ENCODE measurements at regions not wholly inside any gene's neighbourhood (a gene's known extent, or its start where the extent isn't known, plus 50 kb on each side); places are given as distances from the start of the nearest gene placed in this dataset.

- FAIRE-seq: no peak
Measured at GRCh38 chr1:70895531-70895930, 152.1 kb downstream of the PTGER3 start.

DNA sequence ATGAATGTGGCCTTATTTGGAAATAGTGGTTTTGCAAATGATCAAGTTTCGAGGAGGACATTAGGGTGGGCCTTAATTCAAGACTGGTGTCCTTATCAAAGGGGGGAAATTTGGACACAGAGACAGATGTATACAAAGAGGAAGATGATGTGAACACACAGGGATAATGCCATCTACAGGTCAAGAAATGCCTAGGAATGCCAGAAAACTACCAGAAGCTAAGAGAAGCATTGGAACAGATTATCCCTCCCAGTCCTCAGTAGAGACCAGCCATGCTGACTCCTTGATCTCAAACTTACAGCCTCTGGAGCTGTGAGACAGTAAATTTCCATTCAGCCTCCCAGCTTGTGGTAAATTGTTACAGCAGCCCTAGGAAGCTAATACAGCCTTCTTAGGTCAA is 151.4 kb downstream of the PTGER3 start:
- no peak for FAIRE-seq

GRCh38 chr1:70897273-70897672 is 150.3 kb downstream of the PTGER3 start:
- FAIRE-seq: no peak

GRCh38 chr1:70899735-70900134 is 147.9 kb downstream of the PTGER3 start:
- FAIRE-seq: no peak

DNA sequence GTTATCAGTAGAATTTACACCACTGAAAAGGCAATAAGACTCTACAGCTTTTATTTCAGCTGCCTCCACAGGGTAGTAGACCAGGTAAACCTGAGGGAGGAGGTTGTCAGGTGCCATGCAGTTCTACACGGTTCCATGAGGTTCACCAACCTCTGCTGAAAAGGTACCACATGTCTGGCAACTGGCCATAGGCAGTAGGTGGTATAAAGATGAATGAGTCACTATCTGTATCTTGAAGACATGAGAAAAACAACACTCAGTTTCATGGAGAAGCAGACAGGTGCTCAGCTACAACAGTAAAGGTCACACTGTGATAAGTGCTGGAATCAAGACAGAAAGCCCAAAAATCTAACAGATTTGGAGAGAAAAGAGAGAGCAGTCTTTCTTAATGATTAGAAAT is 145.4 kb downstream of the PTGER3 start:
- FAIRE-seq: no peak

DNA sequence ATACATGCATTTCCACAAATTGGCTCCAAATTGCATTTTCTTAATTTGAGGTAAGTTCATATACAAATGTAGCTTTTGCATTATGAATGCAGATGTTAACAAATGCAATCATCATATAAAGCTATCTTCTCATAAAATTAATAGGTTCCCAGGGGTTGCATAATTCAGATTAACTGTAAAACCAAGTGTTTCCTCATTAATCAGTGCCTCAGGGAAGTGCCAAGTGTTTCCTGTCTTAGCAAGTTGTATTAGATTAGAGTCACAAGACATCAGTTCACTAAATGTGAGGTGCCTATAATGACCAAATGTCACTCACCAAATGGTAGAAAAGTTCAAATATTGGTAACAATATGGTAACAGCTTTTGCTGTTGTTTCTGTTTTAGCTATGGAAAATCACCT is 140.8 kb downstream of the PTGER3 start:
- no peak for FAIRE-seq

GRCh38 chr1:70907563-70908310 is 139.9 kb downstream of the PTGER3 start:
- no peak for FAIRE-seq

- FAIRE-seq: no peak
Measured at GRCh38 chr1:70909262-70909822, 138.3 kb downstream of the PTGER3 start.

DNA sequence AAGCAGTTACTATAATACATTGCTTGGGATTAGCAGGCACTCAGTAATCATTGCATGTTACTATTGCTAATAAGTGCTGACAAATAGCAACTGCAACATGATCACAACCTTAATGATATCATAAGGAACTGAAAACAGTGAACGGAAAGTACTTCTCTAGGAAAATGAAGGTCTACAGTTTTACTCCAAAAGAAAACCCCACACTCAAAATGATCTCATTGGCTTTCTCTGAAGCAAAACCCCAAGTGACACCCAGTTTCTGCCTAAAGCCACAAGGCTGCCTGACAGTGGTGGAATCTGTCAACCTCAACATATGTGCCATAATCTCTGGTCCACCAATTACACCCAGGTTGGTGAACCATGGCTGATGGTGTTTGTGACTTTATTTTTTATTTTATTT is 137.6 kb downstream of the PTGER3 start:
- no peak for FAIRE-seq

DNA sequence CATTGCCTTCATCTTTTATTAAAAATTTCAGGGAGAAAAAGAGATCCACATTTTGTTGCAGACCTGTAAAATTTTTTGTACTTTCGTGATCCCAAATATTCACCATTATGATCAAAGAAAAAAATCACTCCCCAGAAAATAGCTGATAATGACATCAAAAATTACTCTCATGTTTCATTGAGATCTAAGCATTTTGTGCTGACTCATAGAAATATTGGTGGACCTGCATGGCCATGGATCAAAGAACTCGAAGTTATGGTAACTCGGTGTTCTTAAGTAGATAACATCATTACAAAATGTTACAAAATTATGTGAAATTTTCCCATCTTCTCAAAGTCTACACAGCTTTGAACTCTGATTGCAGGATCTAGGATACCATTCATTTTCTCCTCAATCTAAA is 135.8 kb downstream of the PTGER3 start:
- FAIRE-seq: no peak

GRCh38 chr1:70914224-70914623 is 133.4 kb downstream of the PTGER3 start:
- FAIRE-seq: no peak

- FAIRE-seq: no peak
Measured at GRCh38 chr1:70915258-70916033, 132.2 kb downstream of the PTGER3 start.

- no peak for FAIRE-seq
Measured at GRCh38 chr1:70916034-70916427, 131.6 kb downstream of the PTGER3 start.

GRCh38 chr1:70919706-70920323 is 127.8 kb downstream of the PTGER3 start:
- FAIRE-seq: no peak
